Osteocyte (in vitro differentiated cells): ENCODE measurements at regions not wholly inside any gene's neighbourhood (a gene's known extent, or its start where the extent isn't known, plus 50 kb on each side); places are given as distances from the start of the nearest gene placed in this dataset.

ENCODE experiments used
- DNase-seq: peaks from one replicate; pipeline ENCODE4 v3.0.0; 2021; ENCODE audit warnings: mixed read lengths; ENCODE audit not compliant: unreplicated experiment; ENCODE audit errors: extremely low spot score
- H3K27ac Mint-ChIP-seq: one replicate; pipeline ENCODE4 v1.8.0; 2021; ENCODE audit warnings: mild to moderate bottlenecking, mixed read lengths; ENCODE audit not compliant: unreplicated experiment
- H3K27me3 Mint-ChIP-seq: one replicate; pipeline ENCODE4 v1.8.0; 2021; ENCODE audit warnings: mixed read lengths; ENCODE audit not compliant: unreplicated experiment
- H3K36me3 Mint-ChIP-seq: one replicate; pipeline ENCODE4 v1.8.0; 2021; ENCODE audit warnings: mixed read lengths; ENCODE audit not compliant: unreplicated experiment
- H3K4me1 Mint-ChIP-seq: one replicate; pipeline ENCODE4 v1.8.0; 2021; ENCODE audit warnings: mixed read lengths; ENCODE audit not compliant: unreplicated experiment
- H3K4me3 Mint-ChIP-seq: one replicate; pipeline ENCODE4 v1.8.0; 2021; ENCODE audit warnings: mild to moderate bottlenecking, moderate library complexity, mixed read lengths; ENCODE audit not compliant: unreplicated experiment
- H3K9me3 Mint-ChIP-seq: one replicate; pipeline ENCODE4 v1.8.0; 2021; ENCODE audit warnings: mixed read lengths; ENCODE audit not compliant: unreplicated experiment
- CTCF ChIP-seq: fragments of 200-600 bp; sonication (generic); IDR thresholded peaks from 2 replicates; pipeline ENCODE4 v1.5.0; 2021; ENCODE audit warnings: antibody characterized with exemption, mild to moderate bottlenecking, moderate library complexity

GRCh38 chr4:111499291-111499690 is 646.0 kb upstream of the FAM241A start:
- H3K36me3 Mint-ChIP-seq = no peaks in the 10 kb centered on the region

GRCh38 chr4:111499706-111500105 is 645.5 kb upstream of the FAM241A start:
- TF ChIP-seq CTCF = no peak
- H3K36me3 Mint-ChIP-seq = no peaks in the 10 kb centered on the region
- H3K27ac Mint-ChIP-seq = no peak overlapping the region

More at GRCh38 chr4:111499291-111499690, 646.0 kb upstream of the FAM241A start:
- no peaks in the 10 kb centered on the region for H3K4me1 Mint-ChIP-seq
- peaks cover 8% of the 10 kb centered on the region for H3K27me3 Mint-ChIP-seq
- no peak overlapping the region for H3K27ac Mint-ChIP-seq
- DNase-seq = no peak
- H3K4me3 Mint-ChIP-seq = no peak overlapping the region
- no peaks in the 10 kb centered on the region for H3K9me3 Mint-ChIP-seq
- no peak for TF ChIP-seq CTCF

GRCh38 chr4:111500858-111501257 is 644.4 kb upstream of the FAM241A start:
- DNase-seq = no peak
- peaks cover 4% of the 10 kb centered on the region for H3K27me3 Mint-ChIP-seq
- no peak overlapping the region for H3K27ac Mint-ChIP-seq
- no peak for TF ChIP-seq CTCF
- no peaks in the 10 kb centered on the region for H3K36me3 Mint-ChIP-seq
- no peaks in the 10 kb centered on the region for H3K4me1 Mint-ChIP-seq
- H3K4me3 Mint-ChIP-seq = no peak overlapping the region
- no peaks in the 10 kb centered on the region for H3K9me3 Mint-ChIP-seq

More at GRCh38 chr4:111499706-111500105, 645.5 kb upstream of the FAM241A start:
- Mint-ChIP-seq H3K4me1 (no peaks in the 10 kb centered on the region), H3K4me3 (no peak overlapping the region), H3K9me3 (no peaks in the 10 kb centered on the region), H3K27me3 (peaks cover 4% of the 10 kb centered on the region)
- no peak for DNase-seq

GRCh38 chr4:111501946-111502345 is 643.3 kb upstream of the FAM241A start:
- Mint-ChIP-seq H3K4me3 (no peak overlapping the region), H3K4me1 (no peaks in the 10 kb centered on the region), H3K36me3 (no peaks in the 10 kb centered on the region), H3K9me3 (no peaks in the 10 kb centered on the region), H3K27me3 (peaks cover 4% of the 10 kb centered on the region), H3K27ac (no peak overlapping the region)
- DNase-seq = no peak
- TF ChIP-seq CTCF = no peak

GRCh38 chr4:111502626-111503025 is 642.6 kb upstream of the FAM241A start:
- Mint-ChIP-seq H3K4me3 (no peak overlapping the region), H3K4me1 (no peaks in the 10 kb centered on the region), H3K9me3 (no peaks in the 10 kb centered on the region), H3K36me3 (no peaks in the 10 kb centered on the region), H3K27me3 (peaks cover 4% of the 10 kb centered on the region), H3K27ac (no peak overlapping the region)
- DNase-seq = no peak
- no peak for TF ChIP-seq CTCF
